Activated CD4-positive, alpha-beta T cell treated with anti-CD3 and anti-CD28 coated beads, Interleukin-2, amount 50 U/mL, for 4 hours (primary cell): ENCODE measurements at regions not wholly inside any gene's neighbourhood (a gene's known extent, or its start where the extent isn't known, plus 50 kb on each side); places are given as distances from the start of the nearest gene placed in this dataset.

Experiments
- DNase-seq, 2 experiments: peaks; one replicate each; pipeline ENCODE4 v3.0.0-alpha.2; 2020

DNA sequence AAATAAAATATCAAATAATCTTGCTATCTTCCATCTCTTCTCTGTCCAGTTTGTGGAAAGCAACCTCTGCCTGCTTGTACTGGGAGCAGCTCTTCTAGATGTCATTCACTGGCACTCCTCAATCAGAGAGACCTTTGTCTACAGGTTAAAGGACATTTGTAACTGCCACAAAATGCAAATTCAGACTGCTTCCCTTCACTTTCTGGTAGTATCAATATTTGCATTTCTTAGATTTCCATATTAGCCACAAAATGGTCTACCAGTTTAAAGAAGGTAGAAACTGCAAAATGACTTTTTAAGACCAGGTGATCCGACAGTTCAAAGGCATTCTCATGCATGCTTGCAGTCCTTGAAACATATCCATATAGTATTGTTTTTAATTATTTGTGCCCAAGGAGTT is 51.7 kb upstream of the RCN1 start:
- no peak for DNase-seq

DNA sequence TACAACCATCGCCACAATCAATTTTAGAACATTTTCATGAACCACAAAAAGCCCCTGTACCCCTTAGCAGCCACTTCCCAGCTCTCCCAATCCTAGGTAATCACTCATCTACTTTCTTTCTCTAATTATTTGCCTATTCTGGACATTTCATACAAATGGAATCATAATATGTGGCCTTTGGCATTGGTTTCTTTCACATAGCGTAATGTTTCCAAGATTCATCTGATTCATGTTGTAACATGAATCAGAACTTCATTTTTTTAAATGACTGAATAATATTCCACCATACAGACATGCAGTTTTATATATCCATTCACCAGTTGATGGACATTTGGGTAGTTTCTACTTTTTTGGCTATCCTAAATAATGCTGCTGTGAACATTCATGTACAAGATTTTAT is 56.2 kb upstream of the RCN1 start:
- no peak for DNase-seq

DNA sequence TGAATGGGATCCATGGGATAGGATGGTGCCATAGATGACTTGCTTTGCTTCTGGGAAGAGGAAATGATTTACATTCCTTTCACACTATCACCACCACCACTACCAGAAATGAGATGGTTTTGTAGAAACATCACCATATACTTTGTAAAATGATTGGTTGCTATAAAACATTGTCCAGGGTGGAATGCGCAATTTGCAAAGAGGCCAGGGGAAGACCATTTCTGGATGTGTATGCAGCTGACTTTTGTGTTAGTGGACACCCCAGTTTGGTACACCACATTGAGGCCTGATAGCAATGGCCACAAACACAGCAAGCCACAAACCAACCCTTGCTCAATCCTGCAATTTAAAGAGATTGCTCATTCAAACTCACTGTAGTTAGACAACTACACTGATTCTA is 56.7 kb upstream of the RCN1 start:
- DNase-seq, result no peak

DNA sequence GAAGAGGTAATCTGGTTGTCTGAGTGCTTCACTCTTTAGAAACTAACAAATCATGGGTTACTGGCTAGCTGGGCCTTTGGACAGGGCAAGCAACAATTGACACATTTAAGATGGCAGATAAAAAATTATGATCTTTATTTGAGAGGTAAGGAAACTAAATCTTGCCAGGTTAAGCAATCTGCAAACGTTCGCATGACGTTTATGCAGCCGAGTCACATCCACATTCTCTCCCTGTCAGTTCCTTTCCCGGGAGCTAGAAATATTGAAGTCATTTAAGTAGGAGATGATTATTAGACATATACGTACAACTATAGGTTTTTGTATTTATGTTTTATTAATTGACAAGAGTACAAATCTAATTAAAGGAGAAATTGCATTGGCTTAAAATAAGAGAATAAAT is 57.4 kb upstream of the RCN1 start:
- DNase-seq, result no peak

DNA sequence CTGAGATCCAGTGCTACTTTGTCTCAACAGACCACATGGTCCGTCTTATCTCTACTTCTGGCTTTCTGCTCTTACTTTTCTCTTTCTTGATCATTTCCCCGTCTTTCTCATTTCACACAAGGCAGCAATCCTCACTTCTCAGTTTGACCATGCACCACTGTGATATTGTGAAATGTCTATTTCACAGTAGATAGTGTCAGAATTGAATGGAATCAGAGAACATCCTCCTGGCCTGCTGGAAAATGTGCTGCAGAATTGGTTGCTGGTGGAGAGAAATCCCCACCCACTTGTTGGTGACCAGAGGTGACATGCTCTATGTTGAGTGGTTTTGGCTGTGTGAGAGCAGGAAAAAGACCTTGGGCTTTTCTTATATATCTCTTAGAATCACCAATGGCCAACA is 57.8 kb upstream of the RCN1 start:
- DNase-seq, result no peak

DNA sequence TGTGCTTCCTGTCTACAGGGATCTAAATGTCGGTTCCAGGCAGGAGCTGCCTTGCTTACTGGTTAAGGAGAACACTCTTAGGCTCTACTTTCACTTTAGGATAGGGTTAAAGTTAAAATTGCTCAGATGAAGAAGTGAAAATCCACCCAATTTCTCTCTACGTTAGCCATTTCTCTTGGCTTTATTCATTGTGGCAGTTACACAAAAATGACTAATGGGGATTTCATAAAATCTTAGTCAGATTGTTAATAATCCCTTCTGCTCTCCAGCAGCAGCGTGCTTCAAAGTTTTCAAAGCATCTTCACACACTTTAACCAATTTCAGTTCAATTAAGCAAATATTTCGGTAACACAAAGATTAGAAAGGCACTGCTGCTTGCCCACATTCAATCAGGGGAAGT is 58.4 kb upstream of the RCN1 start:
- no peak for DNase-seq

DNA sequence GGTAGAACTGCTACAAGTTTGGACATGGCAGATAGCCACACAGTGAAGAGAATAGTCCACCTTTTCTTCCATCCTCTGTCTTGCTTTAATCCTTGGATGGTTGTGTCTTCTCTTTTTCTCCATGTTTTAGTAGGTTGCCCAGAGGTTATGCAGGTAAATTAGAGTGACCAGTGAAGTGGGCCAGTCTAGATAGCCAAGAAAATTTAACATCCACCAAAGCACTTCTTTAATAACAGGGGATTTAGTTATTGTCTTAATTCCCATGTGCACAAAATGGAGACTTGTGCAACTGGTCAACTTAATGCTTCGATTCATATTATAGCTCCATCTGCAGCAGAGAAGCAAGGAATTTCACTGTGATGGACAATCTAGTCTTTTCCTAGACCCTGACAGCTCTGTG is 58.8 kb upstream of the RCN1 start:
- no peak for DNase-seq

DNA sequence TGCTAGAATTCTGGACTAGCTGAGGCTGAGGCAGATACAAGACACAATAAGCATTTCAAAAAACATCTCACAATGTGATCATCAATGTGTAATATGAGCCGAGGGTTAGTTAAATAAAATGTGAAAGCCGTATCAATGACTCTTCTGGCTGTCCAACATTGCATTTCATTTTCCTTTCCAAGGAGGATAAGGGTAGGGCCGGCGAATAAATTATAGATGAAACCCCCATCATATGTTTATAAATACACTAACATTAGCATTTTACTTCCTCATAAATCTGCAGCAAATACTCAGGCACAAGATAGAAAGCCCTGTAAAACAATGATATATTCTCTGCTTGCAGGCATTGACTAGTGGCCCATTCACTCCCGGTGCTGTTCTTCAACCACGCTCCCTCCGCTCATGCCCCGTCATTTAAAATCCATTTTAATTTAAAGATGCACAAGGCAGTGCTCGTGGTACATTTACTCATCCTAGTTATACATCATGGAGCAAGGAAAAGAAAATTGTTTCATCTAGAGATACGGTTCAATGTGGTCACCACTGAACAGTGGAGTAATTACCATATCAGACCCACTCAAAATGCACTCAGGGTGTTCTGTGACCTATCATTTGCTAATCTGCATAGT is 59.9 kb upstream of the RCN1 start:
- no peak for DNase-seq

DNA sequence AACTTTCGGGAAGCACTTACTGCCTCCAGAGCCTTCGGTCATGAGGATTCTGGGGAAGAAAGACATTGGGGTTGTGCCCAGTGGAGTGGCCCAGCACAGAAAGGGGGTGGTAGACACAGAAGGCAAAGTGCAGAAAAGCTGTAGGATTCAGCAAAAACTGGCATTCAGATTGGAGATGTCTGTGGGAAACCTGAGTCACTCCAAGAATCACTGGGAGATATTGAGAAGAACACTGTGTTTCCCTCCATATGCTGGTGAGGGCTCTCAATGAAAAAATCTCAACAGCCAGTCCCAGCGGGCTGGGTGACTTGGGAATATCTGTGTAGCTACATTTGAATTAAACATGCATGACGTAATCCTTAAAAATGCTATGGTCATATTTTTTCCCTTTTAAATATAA is 61.2 kb upstream of the RCN1 start:
- no peak for DNase-seq

DNA sequence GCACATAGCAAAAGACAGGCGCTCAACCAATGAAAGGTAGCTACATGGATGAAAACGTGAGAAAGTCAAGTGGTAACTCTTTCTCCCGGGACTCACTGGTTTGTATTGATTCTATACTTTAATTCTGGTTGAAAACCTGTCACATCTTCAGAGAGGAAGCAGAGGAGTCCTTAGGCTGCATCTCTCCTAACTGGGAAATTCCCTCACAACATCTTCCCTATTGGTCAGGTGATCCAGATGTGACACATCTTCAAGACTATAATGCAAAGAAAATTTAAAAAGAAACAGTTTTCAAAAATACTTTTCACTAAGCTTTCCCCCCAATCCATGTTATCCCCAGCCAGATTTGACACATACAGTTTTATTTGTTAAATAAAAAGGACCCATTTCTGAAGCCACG is 62.7 kb upstream of the RCN1 start:
- no peak for DNase-seq

DNA sequence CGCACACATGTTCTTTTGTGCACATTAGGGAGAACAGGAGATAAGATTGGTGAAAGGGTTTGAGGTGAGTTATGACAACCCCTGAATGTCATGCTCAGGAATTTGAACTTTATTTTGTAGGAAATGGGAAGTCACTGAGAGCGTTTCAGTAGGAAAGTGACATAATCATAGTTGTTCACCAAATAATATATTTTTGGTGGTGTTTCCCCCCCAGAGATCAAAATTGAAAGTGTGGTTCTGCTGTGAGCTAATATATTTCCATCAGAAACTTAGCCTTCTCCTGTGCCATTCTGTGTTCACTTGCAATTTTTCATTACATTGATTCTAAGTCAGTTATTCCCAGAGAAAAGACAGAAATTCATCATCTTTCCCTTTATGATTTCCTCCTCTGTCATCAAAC is 64.1 kb upstream of the RCN1 start:
- DNase-seq, result no peak

DNA sequence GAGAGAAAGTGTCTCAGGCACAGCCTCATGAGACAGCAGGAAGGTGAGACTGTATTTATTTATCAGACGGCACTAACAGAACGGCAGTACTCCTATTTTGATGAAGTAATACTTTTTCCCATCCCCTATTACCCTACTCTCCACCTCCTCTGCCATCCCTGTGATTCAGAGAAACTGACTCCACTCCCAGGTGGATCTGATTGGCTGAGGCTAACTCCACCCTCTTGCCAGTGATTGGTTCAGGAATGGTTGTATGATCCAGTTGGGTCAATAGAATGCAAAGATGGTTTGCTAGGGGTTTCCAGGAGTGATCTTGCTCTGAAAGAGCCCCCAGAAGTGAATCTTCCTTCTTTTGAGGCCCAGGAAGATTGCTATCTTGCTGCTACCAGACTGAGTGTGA is 65.9 kb upstream of the RCN1 start:
- no peak for DNase-seq

DNA sequence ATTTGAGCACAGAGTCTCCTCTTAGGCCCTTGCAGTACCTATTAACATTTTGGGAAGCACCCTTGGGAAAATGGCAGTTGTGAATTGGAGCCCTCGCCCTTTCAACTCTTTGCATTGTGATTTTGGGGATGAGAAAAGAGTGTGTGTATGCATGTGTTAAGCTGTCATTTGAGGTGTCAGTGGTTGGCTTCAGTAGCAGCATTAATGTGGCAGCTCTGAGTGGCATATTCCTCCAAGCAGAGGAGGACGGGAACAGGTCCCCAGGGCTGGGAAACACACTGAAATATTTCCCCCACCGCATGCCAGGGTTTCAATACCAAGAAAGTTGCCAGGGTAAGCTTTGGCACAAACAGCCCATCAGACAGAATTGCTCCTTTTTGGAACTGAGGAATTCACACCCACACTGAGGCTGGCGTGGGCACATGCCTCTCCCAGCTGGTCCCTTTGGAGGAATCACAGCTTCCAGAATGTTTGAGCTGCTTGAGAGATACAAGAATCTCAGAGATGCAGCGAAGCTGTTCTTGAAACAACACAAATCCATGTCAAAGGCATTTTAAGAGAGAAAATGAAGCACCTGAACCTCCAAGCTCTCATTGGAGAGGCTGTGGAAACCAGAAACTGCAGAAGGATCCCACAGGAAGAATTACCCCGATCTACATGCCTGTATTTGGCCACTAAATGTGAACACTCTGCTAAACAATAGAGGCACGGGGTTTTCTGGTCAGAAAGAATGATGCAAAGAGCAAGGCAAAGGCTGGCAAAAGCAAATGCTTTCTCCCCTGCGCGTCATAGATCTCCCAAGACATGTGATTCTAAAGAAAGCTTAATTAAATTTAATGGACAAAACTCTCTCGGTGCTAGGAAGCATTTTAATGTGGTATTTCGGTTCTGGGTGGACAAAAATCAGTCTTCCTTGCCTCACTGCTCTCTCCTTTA is 67.2 kb upstream of the RCN1 start:
- no peak for DNase-seq

DNA sequence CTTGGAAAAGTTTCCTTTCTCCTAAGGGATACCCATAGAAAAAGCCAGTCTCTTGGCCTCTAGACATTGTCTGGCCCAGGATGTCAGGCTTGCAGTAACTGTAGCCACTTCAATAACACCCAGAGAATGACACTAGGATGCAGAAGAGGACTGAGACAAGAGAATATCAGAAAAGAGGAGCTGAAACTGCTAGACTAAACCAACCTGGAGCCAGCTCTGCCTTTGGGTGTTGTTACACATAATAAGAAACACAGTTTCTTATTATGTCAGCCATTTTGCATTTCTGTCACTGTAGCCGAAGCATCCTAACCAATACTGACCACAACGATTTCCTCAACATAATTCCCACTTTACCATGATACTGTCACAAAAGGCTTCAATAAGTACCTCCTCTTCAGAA is 72.2 kb upstream of the RCN1 start:
- DNase-seq, result no peak

DNA sequence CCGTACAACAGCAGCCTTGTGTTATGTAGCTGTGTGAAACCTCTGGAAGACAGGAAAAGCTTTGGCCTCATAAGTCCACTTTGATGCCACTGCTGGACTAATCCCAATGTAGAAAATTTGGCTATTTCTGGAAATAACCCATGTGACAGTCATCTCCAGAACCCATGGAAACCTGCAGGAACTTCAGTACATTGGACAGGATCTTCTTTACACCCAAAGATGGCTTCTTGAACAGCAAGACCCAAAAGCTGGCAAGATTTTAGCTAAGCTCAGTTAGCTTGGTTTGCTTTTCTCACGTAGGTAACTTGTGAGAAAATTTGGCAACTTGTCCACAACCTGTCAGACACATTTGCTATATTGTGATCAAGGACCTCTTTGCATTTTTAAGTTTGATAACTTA is 74.8 kb upstream of the RCN1 start:
- no peak for DNase-seq

DNA sequence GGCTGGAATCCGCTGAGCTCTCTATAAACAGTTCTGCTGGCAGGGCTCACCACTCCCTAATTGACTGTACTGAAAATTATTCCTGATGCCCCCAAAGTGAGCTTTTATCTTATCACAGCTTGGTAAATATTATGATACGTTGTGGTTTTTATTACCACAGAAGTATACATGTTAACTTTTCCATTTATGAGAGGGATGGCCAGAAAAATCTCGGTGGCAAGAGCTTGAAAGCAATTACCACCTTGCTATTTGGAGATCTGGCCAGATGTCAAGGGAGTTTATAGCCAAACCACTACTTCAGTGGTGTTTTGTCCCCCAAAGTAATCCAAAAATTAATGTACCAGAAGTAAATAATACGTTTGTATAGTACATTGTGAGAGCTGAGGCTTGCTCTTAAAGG is 75.4 kb upstream of the RCN1 start:
- DNase-seq, result no peak

DNA sequence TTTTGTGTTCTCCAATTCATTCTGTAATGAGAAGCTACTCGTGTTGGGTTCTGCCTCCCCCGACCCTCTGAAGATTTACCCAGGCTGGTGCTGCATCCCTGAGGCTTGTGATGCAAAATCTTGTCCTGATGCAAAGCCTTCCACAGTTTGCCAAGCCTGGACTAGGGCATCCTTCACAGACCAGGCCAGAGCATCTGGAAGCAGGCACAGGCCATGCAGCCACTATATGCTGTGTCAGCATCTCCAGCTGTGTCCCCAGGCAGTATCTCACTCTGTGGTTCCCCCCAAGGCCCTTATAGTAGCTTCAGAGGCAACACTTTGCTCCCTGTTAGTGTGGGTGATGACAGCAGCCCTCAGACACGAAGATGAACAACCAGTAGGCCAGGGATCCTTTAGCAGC is 77.3 kb upstream of the RCN1 start:
- DNase-seq, result no peak

DNA sequence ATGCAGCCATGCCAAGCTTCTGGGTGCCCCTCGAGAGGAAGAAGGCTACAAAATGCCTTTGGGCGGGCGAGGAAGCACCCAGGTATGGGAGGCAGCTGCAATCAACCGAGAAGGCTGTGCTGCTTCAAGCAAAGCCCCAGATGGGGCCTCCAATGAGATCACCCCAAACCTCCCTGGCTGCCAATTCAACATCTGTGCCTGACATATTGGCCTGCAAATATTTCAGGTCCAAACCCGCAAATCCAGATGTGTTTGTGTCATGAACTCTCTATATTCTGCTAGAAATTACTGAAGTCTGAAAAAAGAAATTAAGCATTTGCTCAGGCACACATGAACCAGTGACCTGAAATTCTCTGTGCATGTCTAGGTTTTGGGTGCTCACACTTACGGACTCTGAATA is 78.8 kb upstream of the RCN1 start:
- DNase-seq, result no peak

DNA sequence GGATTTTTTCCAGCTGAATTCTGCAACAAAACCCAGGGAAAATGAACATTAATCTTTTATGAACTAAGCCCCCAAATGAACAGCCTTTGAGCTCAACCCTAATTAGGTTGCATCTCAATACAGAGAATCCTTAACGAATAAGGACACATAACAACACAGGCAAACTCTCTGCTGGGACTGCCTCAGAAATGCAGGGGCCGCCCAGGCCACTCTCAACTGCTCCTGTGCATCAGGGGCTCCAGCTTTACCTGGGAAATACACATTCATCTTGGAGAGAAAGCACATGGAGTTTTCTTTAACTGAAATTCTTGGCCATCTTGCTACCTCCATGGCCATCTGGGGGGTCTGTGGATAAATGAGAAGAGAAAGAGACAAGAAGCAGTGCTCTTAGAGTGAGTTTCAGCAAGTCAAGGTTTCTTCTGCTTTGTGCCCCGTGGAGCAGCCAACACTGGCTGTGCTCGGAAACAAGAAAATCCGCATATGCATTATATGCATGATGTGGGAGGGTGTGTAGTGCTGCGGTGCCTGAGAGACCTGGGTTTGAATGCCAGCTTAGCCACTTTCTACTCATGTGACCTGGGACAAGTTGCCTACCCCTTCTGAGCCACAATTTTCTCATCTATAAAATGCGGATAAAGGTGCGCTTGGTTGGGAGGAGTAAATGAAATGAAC is 81.9 kb upstream of the RCN1 start:
- no peak for DNase-seq

DNA sequence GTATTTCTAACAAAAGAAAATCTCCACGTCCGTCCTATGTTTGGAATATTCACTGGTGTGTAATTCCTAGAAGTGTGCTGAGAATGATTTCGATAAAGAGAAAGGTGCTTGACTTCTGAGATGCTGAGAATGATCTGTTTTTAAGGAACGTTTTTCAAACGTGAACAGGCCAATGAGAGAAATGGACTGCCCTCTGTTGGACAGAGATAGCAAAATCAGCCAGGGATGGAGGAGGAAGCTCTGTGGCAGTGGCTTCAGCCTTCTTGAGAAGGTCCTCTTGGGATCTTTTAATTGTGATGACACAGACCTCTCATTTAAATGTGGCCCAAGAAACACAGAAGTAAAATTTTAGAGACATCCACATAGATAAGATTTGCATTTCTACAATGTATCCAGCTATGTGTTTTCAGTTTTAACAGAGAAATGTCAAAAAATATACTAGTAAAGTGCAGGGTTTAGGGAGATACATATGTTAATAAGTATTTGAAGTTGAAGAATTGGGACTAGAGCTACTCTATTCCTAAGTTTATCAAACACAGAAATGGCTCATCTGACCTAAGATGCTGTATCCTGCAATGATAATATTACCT is 84.0 kb upstream of the RCN1 start:
- no peak for DNase-seq

DNA sequence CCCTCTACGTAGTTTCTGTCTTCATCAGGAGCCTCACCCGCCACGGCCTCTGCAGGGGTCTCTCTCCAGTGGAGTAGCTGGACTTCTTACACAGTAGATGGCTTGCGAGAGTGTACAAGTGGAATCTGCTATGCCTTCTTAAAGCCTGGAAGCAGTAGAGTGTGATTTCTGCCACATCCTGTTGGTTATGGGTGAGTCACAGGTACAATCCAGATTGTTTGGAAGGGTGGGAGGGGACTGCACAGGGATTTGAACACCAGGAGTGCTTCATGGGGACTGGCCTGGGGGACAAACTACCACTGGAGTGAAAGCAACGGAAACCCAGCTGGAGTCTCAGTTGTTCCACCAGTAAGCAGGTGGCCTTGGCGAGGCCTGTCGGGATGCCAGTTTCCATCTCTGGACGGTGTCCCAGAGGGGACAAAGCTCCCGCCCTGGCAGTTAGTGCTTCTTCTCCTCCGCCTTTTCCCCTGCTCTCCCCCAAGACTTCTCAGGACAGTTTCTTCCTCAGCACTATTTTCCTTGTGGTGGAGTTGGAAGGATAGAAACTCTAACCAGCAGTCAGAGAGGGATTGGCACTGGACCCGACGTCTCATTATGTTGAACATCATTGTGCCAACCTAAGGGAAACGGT is 85.0 kb upstream of the RCN1 start:
- no peak for DNase-seq

DNA sequence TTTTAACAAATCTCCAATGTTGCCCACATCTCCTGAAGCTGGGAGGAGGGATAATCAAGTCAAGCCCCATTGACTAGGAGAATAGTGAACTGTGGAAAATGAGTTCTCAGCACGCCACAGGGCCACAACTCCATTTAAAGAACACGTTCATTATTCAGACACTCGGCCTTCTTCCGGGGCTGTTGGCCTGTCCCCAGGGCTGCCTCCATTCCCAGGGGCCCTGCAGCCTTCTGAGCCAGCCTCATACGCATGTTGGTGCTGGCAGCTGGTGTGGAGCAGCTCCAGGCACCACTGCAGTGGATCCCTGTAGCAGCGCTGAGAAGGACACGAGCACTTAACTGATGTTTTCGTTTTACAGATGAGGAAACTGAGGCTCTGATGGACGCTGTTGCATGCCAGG is 87.5 kb upstream of the RCN1 start:
- no peak for DNase-seq

DNA sequence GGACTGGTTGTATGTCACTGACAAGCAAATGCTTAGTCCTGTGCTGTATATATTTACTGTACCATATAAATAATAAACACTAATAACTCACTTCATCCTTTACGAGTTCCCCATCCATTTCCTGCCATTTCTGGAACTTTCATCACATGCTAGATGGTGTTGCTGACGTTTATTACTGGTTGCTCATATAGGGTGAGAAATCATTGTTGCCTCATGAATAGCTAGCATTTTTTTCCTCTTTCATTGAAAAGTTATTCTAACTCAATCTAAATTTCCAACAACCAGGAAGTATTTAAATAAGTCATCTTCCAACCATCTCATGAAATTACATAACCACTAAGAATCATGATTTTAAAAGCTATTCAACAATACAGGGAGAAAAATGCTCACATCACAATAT is 88.6 kb upstream of the RCN1 start:
- no peak for DNase-seq
